Neural crest cell (in vitro differentiated cells): ENCODE measurements at regions not wholly inside any gene's neighbourhood (a gene's known extent, or its start where the extent isn't known, plus 50 kb on each side); places are given as distances from the start of the nearest gene placed in this dataset.

Source experiments
- DNase-seq: peaks from one replicate; pipeline ENCODE4 v3.0.0; 2021; ENCODE audit warnings: low read depth, mixed read lengths, low spot score
- H3K27ac Mint-ChIP-seq: one replicate; pipeline ENCODE4 v1.8.0; 2021; ENCODE audit warnings: mild to moderate bottlenecking, mixed read lengths; ENCODE audit not compliant: unreplicated experiment
- H3K27me3 Mint-ChIP-seq: 2 replicates; pipeline ENCODE4 v1.8.0; 2021; ENCODE audit warnings: low read depth, mild to moderate bottlenecking, mixed read lengths
- H3K36me3 Mint-ChIP-seq: 2 replicates; pipeline ENCODE4 v1.8.0; 2021; ENCODE audit warnings: low read depth, mild to moderate bottlenecking, mixed read lengths
- H3K4me1 Mint-ChIP-seq: 2 replicates; pipeline ENCODE4 v1.8.0; 2021; ENCODE audit warnings: mixed read lengths
- H3K4me3 Mint-ChIP-seq: one replicate; pipeline ENCODE4 v1.8.0; 2021; ENCODE audit warnings: mild to moderate bottlenecking, mixed read lengths
- H3K9me3 Mint-ChIP-seq: 2 replicates; pipeline ENCODE4 v1.8.0; 2021; ENCODE audit warnings: mixed read lengths
- TF ChIP-seq, protein P1 (sequence below): fragments of 200-600 bp; sonication (generic); conservative IDR thresholded peaks from 2 replicates; pipeline ENCODE4 v1.5.0; 2021; ENCODE audit warnings: antibody characterized with exemption, mild to moderate bottlenecking

DNA sequence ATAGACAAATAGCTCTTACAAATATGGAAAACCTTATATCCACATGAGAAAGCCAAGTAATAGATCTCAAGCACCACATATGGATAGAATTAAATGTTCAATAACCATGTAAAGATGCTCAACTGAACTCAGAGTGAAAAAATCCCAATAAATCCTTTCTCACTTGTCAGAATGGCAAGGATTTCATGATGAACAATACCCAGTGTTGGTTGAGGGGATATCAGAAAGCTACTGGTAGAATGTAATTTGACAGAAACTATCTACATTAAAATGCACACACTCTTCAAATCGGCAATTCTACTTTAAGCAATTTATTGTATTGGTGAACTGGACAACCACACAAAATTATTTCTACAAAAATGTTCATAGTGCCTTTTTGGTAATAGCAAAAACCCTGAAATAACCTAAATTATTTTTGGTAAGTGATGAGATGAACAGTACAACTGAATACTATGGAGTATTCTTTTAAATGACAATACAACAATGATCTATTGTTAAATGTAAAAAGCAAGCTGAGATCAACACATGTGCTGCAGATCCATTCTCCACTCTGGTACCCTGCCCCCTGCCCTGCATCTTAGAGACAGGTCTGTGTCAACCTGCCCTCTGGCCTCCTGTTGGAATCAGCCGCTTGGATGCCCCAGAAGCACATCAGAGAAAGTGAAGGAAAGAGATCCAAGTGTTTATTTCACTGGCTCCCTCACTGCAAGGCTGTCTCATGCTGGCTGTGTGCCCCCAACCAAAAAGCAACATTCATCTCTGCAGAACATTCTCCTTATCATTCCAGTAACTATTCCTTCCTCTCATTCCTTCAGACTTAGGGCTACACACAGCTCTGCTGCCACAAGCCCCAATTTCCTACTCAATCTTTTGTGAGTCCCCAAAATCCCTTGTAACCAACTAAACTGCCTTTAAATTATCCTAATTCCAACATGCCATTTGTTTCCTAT is 442.5 kb downstream of the LRATD1 start:
- Mint-ChIP-seq H3K36me3 (no peaks in the 10 kb centered on the region), H3K4me1 (peaks cover 11% of the 10 kb centered on the region), H3K27me3 (no peaks in the 10 kb centered on the region), H3K27ac (no peak overlapping the region), H3K9me3 (peaks cover 6% of the 10 kb centered on the region), H3K4me3 (no peak overlapping the region)
- DNase-seq = no peak
- TF ChIP-seq, protein P1, sequence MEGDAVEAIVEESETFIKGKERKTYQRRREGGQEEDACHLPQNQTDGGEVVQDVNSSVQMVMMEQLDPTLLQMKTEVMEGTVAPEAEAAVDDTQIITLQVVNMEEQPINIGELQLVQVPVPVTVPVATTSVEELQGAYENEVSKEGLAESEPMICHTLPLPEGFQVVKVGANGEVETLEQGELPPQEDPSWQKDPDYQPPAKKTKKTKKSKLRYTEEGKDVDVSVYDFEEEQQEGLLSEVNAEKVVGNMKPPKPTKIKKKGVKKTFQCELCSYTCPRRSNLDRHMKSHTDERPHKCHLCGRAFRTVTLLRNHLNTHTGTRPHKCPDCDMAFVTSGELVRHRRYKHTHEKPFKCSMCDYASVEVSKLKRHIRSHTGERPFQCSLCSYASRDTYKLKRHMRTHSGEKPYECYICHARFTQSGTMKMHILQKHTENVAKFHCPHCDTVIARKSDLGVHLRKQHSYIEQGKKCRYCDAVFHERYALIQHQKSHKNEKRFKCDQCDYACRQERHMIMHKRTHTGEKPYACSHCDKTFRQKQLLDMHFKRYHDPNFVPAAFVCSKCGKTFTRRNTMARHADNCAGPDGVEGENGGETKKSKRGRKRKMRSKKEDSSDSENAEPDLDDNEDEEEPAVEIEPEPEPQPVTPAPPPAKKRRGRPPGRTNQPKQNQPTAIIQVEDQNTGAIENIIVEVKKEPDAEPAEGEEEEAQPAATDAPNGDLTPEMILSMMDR = no peak

DNA sequence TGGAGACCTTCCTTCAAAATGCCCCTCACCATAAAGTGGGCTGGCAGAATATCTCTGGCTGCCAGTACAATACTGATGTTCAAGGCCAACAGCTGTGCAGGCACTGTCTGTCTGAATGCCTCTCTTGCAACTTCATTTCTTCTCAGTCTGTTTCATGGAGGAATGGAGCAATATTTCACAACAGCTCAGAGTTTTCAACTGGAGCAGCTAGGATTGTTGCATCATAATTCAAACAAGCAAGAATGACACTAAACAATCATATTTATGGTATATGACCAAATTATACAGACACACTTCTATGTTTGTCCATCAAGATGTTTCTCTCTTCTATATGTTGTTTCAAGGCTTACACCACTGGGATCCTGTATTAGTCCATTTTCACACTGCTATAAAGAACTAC is 444.2 kb downstream of the LRATD1 start:
- H3K27me3 Mint-ChIP-seq = no peaks in the 10 kb centered on the region
- no peak for DNase-seq
- TF ChIP-seq, protein P1 = no peak

DNA sequence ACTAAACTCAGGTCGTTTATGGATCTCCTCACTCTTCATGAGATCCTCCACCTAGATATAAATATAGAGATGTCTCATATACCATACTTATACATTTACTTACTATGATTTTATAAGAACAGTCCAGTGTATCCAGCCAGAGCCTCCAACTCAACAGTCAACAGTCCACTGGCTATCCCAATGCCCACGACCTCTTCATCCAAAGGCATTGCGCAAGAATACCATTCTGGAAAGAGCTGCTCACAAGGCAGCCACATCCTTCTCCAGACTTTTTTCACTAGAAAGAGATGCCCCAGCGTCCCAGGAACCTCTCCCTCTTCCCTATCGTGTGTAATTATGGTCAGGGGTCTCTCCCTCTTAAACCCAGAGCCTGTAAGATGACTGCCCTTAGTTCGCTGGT is 448.8 kb downstream of the LRATD1 start:
- TF ChIP-seq, protein P1 = no peak
- no peaks in the 10 kb centered on the region for H3K36me3 Mint-ChIP-seq

More for the DNA sequence above, 444.2 kb downstream of the LRATD1 start:
- peaks cover 11% of the 10 kb centered on the region for H3K4me1 Mint-ChIP-seq
- no peaks in the 10 kb centered on the region for H3K36me3 Mint-ChIP-seq
- H3K9me3 Mint-ChIP-seq = peaks cover 8% of the 10 kb centered on the region
- no peak overlapping the region for H3K4me3 Mint-ChIP-seq
- no peak overlapping the region for H3K27ac Mint-ChIP-seq

DNA sequence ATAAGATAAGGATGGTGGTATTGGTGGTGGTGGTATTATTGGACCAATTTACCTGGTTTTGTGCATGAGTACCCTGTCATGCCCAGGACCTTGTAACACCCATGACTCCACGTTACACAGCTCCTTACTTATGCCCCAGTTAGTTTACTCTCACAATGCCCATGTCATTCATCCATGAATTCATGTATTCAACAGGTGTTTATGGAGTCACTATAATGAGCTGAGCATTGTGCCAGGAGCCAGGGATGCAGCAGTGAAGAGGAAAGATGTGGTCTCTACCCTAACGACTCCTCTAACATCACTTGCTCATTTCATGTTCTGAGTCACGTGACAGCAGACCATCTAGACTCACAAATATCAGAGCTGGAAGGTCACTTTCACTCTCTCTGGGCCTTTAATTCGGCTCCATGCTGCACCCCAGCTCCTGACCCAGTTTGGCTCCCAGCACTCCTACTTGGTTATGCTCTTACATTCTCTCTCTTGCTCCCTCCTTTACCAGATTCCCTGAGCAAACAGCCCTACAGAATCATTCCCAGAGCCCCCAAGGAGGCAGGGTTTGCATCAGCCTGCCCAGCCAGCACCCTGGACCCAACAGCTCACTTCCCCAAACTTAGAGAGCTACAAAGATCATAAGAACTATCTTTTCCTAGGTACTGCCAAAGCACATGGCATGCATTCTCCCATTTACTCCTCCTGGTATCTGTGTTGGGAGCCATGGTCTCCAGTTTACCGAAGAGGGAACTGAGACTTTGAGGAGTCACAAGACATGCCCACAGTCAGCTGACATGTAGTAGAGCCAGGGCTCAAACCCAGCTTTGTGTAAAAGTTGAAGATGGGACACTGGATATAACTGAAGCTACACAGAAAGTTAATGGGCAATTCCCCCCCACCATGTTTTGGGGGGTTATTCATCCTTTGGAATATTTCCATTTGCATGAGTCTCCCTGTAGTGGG is 449.9 kb downstream of the LRATD1 start:
- Mint-ChIP-seq H3K27ac (no peak overlapping the region), H3K36me3 (no peaks in the 10 kb centered on the region), H3K27me3 (no peaks in the 10 kb centered on the region), H3K9me3 (peaks cover 6% of the 10 kb centered on the region), H3K4me3 (no peak overlapping the region), H3K4me1 (no peaks in the 10 kb centered on the region)
- no peak for DNase-seq
- TF ChIP-seq, protein P1 = no peak

More for the DNA sequence above, 448.8 kb downstream of the LRATD1 start:
- H3K4me3 Mint-ChIP-seq = no peak overlapping the region
- H3K4me1 Mint-ChIP-seq = no peaks in the 10 kb centered on the region
- no peaks in the 10 kb centered on the region for H3K27me3 Mint-ChIP-seq
- no peak for DNase-seq
- H3K27ac Mint-ChIP-seq = no peak overlapping the region
- H3K9me3 Mint-ChIP-seq = peaks cover 8% of the 10 kb centered on the region

DNA sequence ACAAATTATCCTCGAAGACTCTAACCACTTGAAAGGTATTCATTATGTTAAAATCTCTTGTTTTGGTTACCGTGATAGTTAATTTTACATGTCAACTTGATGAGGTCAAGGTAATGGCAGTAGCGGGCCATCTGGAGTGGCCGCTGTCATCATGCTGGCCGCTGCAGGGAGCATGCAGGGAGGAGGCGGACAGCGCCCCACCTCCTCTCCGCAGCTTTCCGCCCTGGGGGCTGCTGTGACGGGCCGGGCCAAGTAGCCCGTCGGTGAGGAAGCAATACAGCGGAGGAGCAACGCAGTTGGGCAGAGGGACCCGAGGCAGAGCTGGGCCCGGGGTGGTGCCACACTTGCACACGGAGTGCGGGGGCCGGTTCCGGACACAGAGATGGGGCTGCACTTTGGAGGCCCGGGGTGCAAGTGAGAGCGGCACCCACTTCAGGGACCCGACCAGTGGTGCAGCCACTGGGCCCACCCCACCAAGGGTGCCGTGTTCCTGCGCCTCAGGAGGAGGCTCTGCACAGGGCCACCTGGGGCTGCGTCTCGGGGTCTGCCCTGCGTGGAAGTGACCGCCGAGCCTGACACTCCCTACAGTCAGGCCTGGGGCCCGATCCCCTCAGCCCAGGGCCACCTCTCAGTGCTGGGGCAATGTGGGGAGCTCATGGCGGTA is 452.4 kb downstream of the LRATD1 start:
- Mint-ChIP-seq H3K36me3 (no peaks in the 10 kb centered on the region), H3K4me1 (no peaks in the 10 kb centered on the region), H3K4me3 (no peak overlapping the region), H3K9me3 (peaks cover 2% of the 10 kb centered on the region), H3K27me3 (no peaks in the 10 kb centered on the region), H3K27ac (peak overlapping the region; percentile 43)
- DNase-seq = no peak
- TF ChIP-seq, protein P1 = no peak
